ENCODE measurements at regions not wholly inside any gene's neighbourhood (a gene's known extent, or its start where the extent isn't known, plus 50 kb on each side); places are given as distances from the start of the nearest gene placed in this dataset.

DNA sequence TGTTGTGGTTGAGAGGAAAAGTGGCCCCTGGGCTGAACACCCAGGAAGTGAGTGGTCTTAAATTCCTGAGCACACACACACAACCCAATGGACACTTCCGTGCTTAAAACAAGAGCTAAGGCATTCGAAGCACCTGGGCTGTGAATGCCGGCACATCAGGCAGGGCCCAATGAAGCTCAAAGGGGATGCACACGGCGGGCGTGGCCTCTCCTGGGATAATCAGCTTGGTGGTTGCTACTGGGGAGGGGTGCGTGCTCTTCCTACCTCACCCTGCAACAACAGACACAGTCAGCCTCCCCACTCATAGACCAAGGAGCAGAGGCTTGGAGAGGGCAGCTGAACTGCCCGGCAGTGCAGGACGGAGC is 115.0 kb upstream of the TCERG1L start:
- H3K27me3 ChIP-seq (ENCODE audit: insufficient read depth in 3 of 3, low read length in 2 of 3): peaks cover 0 to 25% (median 9%) of the 10 kb centered on the region in 3 donors
- TF ChIP-seq, protein P1, sequence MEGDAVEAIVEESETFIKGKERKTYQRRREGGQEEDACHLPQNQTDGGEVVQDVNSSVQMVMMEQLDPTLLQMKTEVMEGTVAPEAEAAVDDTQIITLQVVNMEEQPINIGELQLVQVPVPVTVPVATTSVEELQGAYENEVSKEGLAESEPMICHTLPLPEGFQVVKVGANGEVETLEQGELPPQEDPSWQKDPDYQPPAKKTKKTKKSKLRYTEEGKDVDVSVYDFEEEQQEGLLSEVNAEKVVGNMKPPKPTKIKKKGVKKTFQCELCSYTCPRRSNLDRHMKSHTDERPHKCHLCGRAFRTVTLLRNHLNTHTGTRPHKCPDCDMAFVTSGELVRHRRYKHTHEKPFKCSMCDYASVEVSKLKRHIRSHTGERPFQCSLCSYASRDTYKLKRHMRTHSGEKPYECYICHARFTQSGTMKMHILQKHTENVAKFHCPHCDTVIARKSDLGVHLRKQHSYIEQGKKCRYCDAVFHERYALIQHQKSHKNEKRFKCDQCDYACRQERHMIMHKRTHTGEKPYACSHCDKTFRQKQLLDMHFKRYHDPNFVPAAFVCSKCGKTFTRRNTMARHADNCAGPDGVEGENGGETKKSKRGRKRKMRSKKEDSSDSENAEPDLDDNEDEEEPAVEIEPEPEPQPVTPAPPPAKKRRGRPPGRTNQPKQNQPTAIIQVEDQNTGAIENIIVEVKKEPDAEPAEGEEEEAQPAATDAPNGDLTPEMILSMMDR (IDR thresholded peaks at IDR 0.05): no peak
- no peak overlapping the region for H3K4me3 ChIP-seq
- H3K36me3 ChIP-seq (ENCODE audit: insufficient read depth in 1 of 2, low read depth in 1 of 2): no peaks in the 10 kb centered on the region
- intact Hi-C loops (cut with DNase I): no loop called here
- ATAC-seq (no peak), DNase-seq (no peak)
- 77 to 83% (median 80%) methylated on average over 9 of the region's 9 CpGs for WGBS, 3 donors
- H3K4me1 ChIP-seq: no peaks in the 10 kb centered on the region
- H3K27ac ChIP-seq: no peak overlapping the region
- no peaks in the 10 kb centered on the region for H3K9me3 ChIP-seq

DNA sequence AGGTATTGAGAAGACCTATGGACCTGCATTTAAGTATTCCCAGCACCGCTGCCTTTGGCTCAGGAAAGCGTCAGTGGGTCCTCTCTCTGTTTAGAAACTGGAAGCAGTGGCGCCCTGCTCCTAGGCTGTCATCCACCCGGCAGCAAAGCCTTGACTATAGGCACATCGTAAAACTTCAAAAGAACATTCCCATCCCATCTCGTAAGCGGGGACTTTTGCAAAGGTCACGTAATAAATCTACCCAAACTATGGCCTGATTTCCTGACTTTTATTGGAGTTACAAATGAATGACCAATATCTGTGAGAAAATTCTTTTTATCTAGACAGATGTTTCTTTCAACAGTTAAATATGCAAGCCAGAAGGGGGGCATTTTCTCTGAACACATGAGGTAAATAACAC is 115.8 kb upstream of the TCERG1L start:
- H3K4me3 ChIP-seq: no peak overlapping the region
- DNase-seq: no peak
- no peak overlapping the region for H3K27ac ChIP-seq
- H3K9me3 ChIP-seq: no peaks in the 10 kb centered on the region
- H3K4me1 ChIP-seq: no peaks in the 10 kb centered on the region
- WGBS, 3 donors: 56 to 59% (median 56%) methylated on average over 8 of the region's 8 CpGs
- H3K27me3 ChIP-seq (ENCODE audit: insufficient read depth in 3 of 3, low read length in 2 of 3): peaks cover 0 to 32% (median 9%) of the 10 kb centered on the region in 3 donors
- H3K36me3 ChIP-seq (ENCODE audit: insufficient read depth in 1 of 2, low read depth in 1 of 2): no peaks in the 10 kb centered on the region
- no peak for ATAC-seq
- intact Hi-C loops (cut with DNase I): no loop called here
- TF ChIP-seq, protein P1 (IDR thresholded peaks at IDR 0.05): no peak

DNA sequence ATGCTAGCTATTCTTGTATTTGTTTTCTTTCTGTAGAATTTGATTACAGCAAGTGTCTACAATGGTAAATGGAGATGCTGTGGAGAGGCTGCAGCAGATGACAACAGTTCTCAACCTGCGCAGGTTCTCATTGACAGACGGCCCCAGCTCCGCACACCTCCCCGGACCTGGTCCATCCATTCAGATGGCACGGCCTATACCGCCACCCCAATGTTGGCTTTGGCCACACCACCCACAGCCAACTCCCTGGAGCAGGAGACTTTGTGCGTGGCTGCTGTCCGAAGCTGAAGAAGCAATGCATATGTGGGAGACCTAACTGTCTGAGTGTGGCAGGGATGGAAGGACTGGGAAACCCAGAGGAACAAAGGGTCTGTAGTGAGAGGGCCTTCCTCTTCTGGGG is 116.4 kb upstream of the TCERG1L start:
- Histone ChIP-seq H3K27me3 (ENCODE audit: insufficient read depth in 3 of 3, low read length in 2 of 3) (peaks cover 0 to 36% (median 9%) of the 10 kb centered on the region in 3 donors), H3K36me3 (ENCODE audit: insufficient read depth in 1 of 2, low read depth in 1 of 2) (no peaks in the 10 kb centered on the region), H3K9me3 (no peaks in the 10 kb centered on the region), H3K4me3 (no peak overlapping the region), H3K27ac (no peak overlapping the region), H3K4me1 (no peaks in the 10 kb centered on the region)
- ATAC-seq: no peak
- intact Hi-C loops (cut with DNase I): no loop called here
- TF ChIP-seq, protein P1 (IDR thresholded peaks at IDR 0.05): no peak
- 95 to 98% (median 97%) methylated on average over 8 of the region's 8 CpGs for WGBS, 3 donors
- no peak for DNase-seq

DNA sequence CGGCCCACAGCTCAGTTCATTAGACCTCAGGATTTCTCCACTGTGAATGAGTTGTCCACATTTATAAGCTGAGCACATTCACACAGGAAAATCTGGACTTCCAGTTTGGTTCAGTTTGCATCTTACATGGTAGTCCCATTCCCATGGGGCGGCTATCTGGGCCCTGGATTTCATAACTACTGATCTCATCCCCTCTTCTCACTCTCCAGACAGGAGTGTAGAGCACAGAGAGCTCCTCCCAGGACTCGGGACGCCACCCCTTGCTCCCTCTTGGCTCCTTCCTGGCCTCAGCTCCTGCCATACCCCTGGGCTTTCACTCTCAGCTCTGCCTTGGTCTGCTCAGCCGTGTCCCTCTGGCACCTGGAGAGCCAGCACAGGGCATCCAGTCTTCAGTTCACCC is 117.6 kb upstream of the TCERG1L start:
- ATAC-seq: peak in 2 of 4 donors; percentile 56 to 69
- intact Hi-C loops (cut with DNase I): no loop called here
- Histone ChIP-seq H3K4me1 (no peaks in the 10 kb centered on the region), H3K27me3 (ENCODE audit: insufficient read depth in 3 of 3, low read length in 2 of 3) (peaks cover 0 to 36% (median 9%) of the 10 kb centered on the region in 3 donors), H3K27ac (no peak overlapping the region), H3K36me3 (ENCODE audit: insufficient read depth in 1 of 2, low read depth in 1 of 2) (no peaks in the 10 kb centered on the region), H3K9me3 (no peaks in the 10 kb centered on the region), H3K4me3 (no peak overlapping the region)
- TF ChIP-seq, protein P1 (IDR thresholded peaks at IDR 0.05): no peak
- WGBS, 3 donors: 64 to 75% (median 66%) methylated on average over 5 of the region's 5 CpGs
- DNase-seq: peak in 1 of 2 donors; percentile 75

DNA sequence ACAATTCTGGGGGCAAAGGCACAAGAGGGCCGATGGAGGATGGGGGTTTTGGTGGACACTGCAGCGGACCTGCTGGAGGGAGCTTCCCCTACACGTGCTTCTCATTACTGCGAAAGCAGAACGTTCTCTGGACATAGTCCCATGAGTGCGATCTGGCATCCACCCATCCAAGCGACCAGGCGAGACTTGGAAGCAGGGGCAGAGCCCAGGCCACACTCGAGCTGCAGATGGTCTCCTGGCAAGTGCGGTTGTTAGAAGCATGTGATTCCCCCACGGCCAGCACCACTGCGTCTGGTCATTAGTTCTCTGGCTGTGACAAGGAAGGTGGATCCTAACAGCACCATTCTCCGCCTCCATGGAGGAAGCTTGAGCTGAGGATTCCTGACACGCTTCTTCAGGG is 118.4 kb upstream of the TCERG1L start:
- ATAC-seq: peak in 2 of 4 donors; percentile 59 to 71
- intact Hi-C loops (cut with DNase I): no loop called here
- Histone ChIP-seq H3K4me1 (no peaks in the 10 kb centered on the region), H3K9me3 (no peaks in the 10 kb centered on the region), H3K27ac (no peak overlapping the region), H3K4me3 (no peak overlapping the region), H3K27me3 (ENCODE audit: insufficient read depth in 3 of 3, low read length in 2 of 3) (peaks cover 0 to 36% (median 9%) of the 10 kb centered on the region in 3 donors), H3K36me3 (ENCODE audit: insufficient read depth in 1 of 2, low read depth in 1 of 2) (no peaks in the 10 kb centered on the region)
- TF ChIP-seq, protein P1 (IDR thresholded peaks at IDR 0.05): no peak
- 16 to 29% (median 22%) methylated on average over 14 of the region's 14 CpGs for WGBS, 3 donors
- DNase-seq: peak in 1 of 2 donors; percentile 85
